B cell (primary cell): ENCODE measurements at regions not wholly inside any gene's neighbourhood (a gene's known extent, or its start where the extent isn't known, plus 50 kb on each side); places are given as distances from the start of the nearest gene placed in this dataset.

Source experiments
- ATAC-seq: fragments of 200-7000 bp; cut with Tn5 transposase; one replicate; pipeline ENCODE4 v1.10.0; 2021; ENCODE audit warnings: low read depth, mild to moderate bottlenecking, moderate number of reproducible peaks, moderate library complexity
- CTCF ChIA-PET: fragments of 350-600 bp; sonication (Branson Sonifier 250); formaldehyde crosslinking; loops from one replicate; lab custom pipeline; 2021; ENCODE audit warnings: antibody characterized with exemption, inconsistent platforms; lab: Charles Lee
- POLR2A ChIA-PET: fragments of 350-600 bp; sonication (Branson Sonifier 250); formaldehyde crosslinking; loops from one replicate; lab custom pipeline; 2021; ENCODE audit warnings: antibody characterized with exemption; lab: Charles Lee
- DNase-seq: peaks from one replicate; pipeline ENCODE4 v3.0.0; 2013
- H2AFZ ChIP-seq: 2 replicates; pipeline ENCODE4 v1.6.1; 2012; ENCODE audit warnings: mild to moderate bottlenecking, low read depth, low read length; ENCODE audit not compliant: insufficient read depth, poor library complexity, severe bottlenecking
- H3K27ac ChIP-seq, 2 donors: 1 replicate in 1 of 2; 2 replicates in 1 of 2; pipeline ENCODE4 v1.5.1; 2012 to 2013; ENCODE audit warnings: low read length in 2 of 2, mild to moderate bottlenecking in 2 of 2, moderate library complexity in 1 of 2
- H3K27me3 ChIP-seq, 4 experiments: fragments of 200-600 bp in 1 of 4; sonication (generic) in 1 of 4; replicated peaks in 1 of 4; 1 replicate in 2 of 4; 2 replicates in 2 of 4; pipeline versions ENCODE4 v1.6.1 to v1.7.0; 2013 to 2016; ENCODE audit warnings: low read length in 3 of 4, mild to moderate bottlenecking in 2 of 4, mixed read lengths in 1 of 4, moderate library complexity in 1 of 4; ENCODE audit not compliant: insufficient read depth in 4 of 4, control insufficient read depth in 3 of 4; ENCODE audit errors: control extremely low read depth in 1 of 4
- H3K36me3 ChIP-seq, 2 experiments: replicated peaks in 1 of 2; 1 replicate in 1 of 2; 2 replicates in 1 of 2; pipeline versions ENCODE4 v1.6.1 to v1.7.1; 2013; ENCODE audit warnings: low read length in 1 of 2; ENCODE audit not compliant: insufficient read depth in 2 of 2, control insufficient read depth in 1 of 2; ENCODE audit errors: control extremely low read depth in 1 of 2, extremely low read depth in 1 of 2
- H3K4me1 ChIP-seq, 2 donors: fragments of 200-600 bp in 1 of 2; sonication (generic) in 1 of 2; 1 replicate in 1 of 2; 2 replicates in 1 of 2; pipeline versions ENCODE4 v1.5.1 to v1.6.1; 2013 to 2017; ENCODE audit warnings: low read length in 2 of 2; ENCODE audit not compliant: control insufficient read depth in 2 of 2, insufficient read depth in 2 of 2
- H3K4me2 ChIP-seq: replicated peaks from 2 replicates; pipeline ENCODE3; 2012; ENCODE audit warnings: mild to moderate bottlenecking, low read depth, low read length; ENCODE audit not compliant: poor library complexity, severe bottlenecking
- H3K4me3 ChIP-seq, 5 experiments: fragments of 200-600 bp in 1 of 5; sonication (generic) in 1 of 5; 1 replicate in 3 of 5; 2 replicates in 2 of 5; pipeline versions ENCODE4 v1.5.1 to v1.7.0; 2011 to 2016; ENCODE audit warnings: low read length in 4 of 5, mild to moderate bottlenecking in 4 of 5, low read depth in 2 of 5, control low read depth in 1 of 5, moderate library complexity in 1 of 5; ENCODE audit not compliant: insufficient read depth in 1 of 5; ENCODE audit errors: control extremely low read depth in 1 of 5, extremely low read depth in 1 of 5
- H3K79me2 ChIP-seq: fragments of 200-600 bp; sonication (generic); one replicate; pipeline ENCODE4 v1.6.0; 2016; ENCODE audit warnings: low read length; ENCODE audit not compliant: control insufficient read depth, insufficient read depth
- H3K9ac ChIP-seq: fragments of 200-600 bp; sonication (generic); 2 replicates; pipeline ENCODE4 v1.6.1; 2017; ENCODE audit warnings: mild to moderate bottlenecking, low read length, moderate library complexity
- H3K9me3 ChIP-seq, 3 donors: one replicate each; pipeline versions ENCODE4 v1.6.1 to v1.7.1; 2013; ENCODE audit warnings: low read length in 2 of 3; ENCODE audit not compliant: control insufficient read depth in 2 of 3, insufficient read depth in 1 of 3; ENCODE audit errors: control extremely low read depth in 1 of 3
- H4K20me1 ChIP-seq: 2 replicates; pipeline ENCODE4 v1.6.0; 2012; ENCODE audit warnings: mild to moderate bottlenecking, low read length; ENCODE audit not compliant: insufficient read depth, control insufficient read depth, poor library complexity, severe bottlenecking
- H3K27ac Mint-ChIP-seq: one replicate; pipeline ENCODE4 v1.8.0; 2021; ENCODE audit warnings: mixed read lengths
- H3K27me3 Mint-ChIP-seq: one replicate; pipeline ENCODE4 v1.8.0; 2021; ENCODE audit warnings: mixed read lengths
- H3K4me1 Mint-ChIP-seq: one replicate; pipeline ENCODE4 v1.8.0; 2021; ENCODE audit warnings: mixed read lengths
- H3K4me3 Mint-ChIP-seq: one replicate; pipeline ENCODE4 v1.8.0; 2021; ENCODE audit warnings: mixed read lengths
- H3K9me3 Mint-ChIP-seq: one replicate; pipeline ENCODE4 v1.8.0; 2022; ENCODE audit warnings: mixed read lengths; ENCODE audit not compliant: insufficient read depth
- EZH2 ChIP-seq: IDR thresholded peaks from 2 replicates; pipeline ENCODE4 v1.6.1; 2012; ENCODE audit warnings: borderline replicate concordance, low read depth, mild to moderate bottlenecking, moderate library complexity, low read length; ENCODE audit not compliant: insufficient read depth, poor library complexity, severe bottlenecking
- WGBS: methylation state at CpG from one replicate; pipeline ENCODE4 v1.1.5; 2013; ENCODE audit warnings: missing lambda C conversion rate; ENCODE audit not compliant: insufficient coverage; 5-methylcytosine and 5-hydroxymethylcytosine counted together
- intact Hi-C: fragments of 100-400 bp; cut with micrococcal nuclease; formaldehyde crosslinking; loops from one replicate; pipeline ENCODE4 v1.10.0; 2022
- TF ChIP-seq, protein P1 (sequence below): fragments of 200-600 bp; IDR thresholded peaks from one replicate; pipeline ENCODE4 v1.8.0; 2022; ENCODE audit warnings: antibody characterized with exemption, mild to moderate bottlenecking

DNA sequence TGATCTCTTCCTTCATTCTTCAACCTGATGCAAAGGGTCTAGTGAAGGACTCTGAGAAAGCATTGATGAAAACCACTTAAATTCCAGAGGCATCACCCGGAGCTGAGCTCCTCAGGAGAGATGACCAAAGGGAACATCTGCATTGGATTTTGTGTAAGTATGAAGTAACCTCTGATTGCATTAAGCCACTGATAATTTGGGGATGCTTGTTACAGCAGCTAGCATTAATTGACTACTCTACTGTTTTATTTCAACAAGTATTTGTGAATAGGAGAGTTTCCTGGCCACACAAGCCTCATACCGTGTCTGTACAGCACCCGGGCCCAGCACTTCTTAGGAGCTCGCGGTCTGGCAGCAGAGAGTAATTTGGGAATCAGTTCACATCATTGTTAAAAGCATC lies 250.7 kb upstream of the POU3F1 start:
- Histone ChIP-seq H3K9ac (no peak overlapping the region), H4K20me1 (no peaks in the 10 kb centered on the region), H3K36me3 (no peaks in the 10 kb centered on the region), H3K4me2 (no peak overlapping the region), H3K27ac (no peak overlapping the region), H3K79me2 (no peaks in the 10 kb centered on the region), H3K27me3 (peaks cover 0 to 30% (median 7%) of the 10 kb centered on the region in 4 experiments), H3K4me1 (peaks cover 2% of the 10 kb centered on the region in 2 donors), H3K9me3 (peaks cover 0 to 6% (median 0%) of the 10 kb centered on the region in 3 donors), H3K4me3 (no peak overlapping the region), H2AFZ (no peak overlapping the region)
- H3K27ac Mint-ChIP-seq: no peak overlapping the region
- ATAC-seq (no peak), DNase-seq (no peak)
- ChIA-PET CTCF (no interaction called here), POLR2A (no interaction called here)
- no peaks in the 10 kb centered on the region for H3K9me3 Mint-ChIP-seq
- no peak for TF ChIP-seq EZH2
- TF ChIP-seq, protein P1, sequence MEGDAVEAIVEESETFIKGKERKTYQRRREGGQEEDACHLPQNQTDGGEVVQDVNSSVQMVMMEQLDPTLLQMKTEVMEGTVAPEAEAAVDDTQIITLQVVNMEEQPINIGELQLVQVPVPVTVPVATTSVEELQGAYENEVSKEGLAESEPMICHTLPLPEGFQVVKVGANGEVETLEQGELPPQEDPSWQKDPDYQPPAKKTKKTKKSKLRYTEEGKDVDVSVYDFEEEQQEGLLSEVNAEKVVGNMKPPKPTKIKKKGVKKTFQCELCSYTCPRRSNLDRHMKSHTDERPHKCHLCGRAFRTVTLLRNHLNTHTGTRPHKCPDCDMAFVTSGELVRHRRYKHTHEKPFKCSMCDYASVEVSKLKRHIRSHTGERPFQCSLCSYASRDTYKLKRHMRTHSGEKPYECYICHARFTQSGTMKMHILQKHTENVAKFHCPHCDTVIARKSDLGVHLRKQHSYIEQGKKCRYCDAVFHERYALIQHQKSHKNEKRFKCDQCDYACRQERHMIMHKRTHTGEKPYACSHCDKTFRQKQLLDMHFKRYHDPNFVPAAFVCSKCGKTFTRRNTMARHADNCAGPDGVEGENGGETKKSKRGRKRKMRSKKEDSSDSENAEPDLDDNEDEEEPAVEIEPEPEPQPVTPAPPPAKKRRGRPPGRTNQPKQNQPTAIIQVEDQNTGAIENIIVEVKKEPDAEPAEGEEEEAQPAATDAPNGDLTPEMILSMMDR: no peak
- no peak overlapping the region for H3K4me3 Mint-ChIP-seq
- 95% methylated on average over 5 of the region's 5 CpGs for WGBS
- peaks cover 43% of the 10 kb centered on the region for H3K27me3 Mint-ChIP-seq
- intact Hi-C loops: no loop called here
- H3K4me1 Mint-ChIP-seq: peaks cover 6% of the 10 kb centered on the region

DNA sequence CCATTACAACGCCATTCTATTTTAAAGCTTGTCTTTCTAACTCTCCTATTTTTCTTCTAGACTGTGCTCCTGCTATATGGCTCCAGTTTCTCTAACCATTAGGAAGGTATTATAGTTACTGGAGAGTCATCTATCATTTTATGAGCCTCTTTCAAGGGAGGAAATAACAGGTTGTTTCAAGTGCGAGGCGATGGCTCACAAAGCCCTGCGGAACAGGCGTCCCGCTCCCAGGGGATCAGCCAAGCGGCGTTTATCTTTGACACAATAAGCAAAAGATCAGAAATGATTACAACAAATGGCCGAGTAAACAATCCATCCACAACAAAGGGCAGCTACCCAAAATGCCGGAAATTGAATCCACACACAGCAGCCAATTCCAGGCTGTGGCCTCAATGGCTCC lies 249.5 kb upstream of the POU3F1 start:
- WGBS: 81% methylated on average over 8 of the region's 10 CpGs
- TF ChIP-seq EZH2: no peak
- TF ChIP-seq, protein P1: no peak
- H3K36me3 ChIP-seq: no peaks in the 10 kb centered on the region
- H3K9me3 ChIP-seq: peaks cover 0 to 6% (median 0%) of the 10 kb centered on the region in 3 donors
- CTCF ChIA-PET: no interaction called here
- H3K27ac ChIP-seq: no peak overlapping the region
- peaks cover 52% of the 10 kb centered on the region for H3K27me3 Mint-ChIP-seq
- H4K20me1 ChIP-seq: no peaks in the 10 kb centered on the region
- H3K27me3 ChIP-seq: peaks cover 0 to 35% (median 12%) of the 10 kb centered on the region in 4 experiments
- H3K79me2 ChIP-seq: no peaks in the 10 kb centered on the region
- H3K4me3 ChIP-seq: no peak overlapping the region
- H3K4me1 ChIP-seq: peaks cover 4 to 8% of the 10 kb centered on the region in 2 donors
- no peak for ATAC-seq
- intact Hi-C loops: no loop called here
- peaks cover 13% of the 10 kb centered on the region for H3K4me1 Mint-ChIP-seq
- no peak overlapping the region for H3K9ac ChIP-seq
- no peak for DNase-seq
- no peaks in the 10 kb centered on the region for H3K9me3 Mint-ChIP-seq
- no peak overlapping the region for H3K27ac Mint-ChIP-seq
- no peak overlapping the region for H3K4me3 Mint-ChIP-seq
- no peak overlapping the region for H2AFZ ChIP-seq
- POLR2A ChIA-PET: no interaction called here
- no peak overlapping the region for H3K4me2 ChIP-seq
